Stimulated activated CD4-positive, alpha-beta T cell treated with anti-CD3 and anti-CD28 coated beads, TNF-alpha, amount 100 ng/mL, for 48 hours (primary cell): ENCODE measurements at regions not wholly inside any gene's neighbourhood (a gene's known extent, or its start where the extent isn't known, plus 50 kb on each side); places are given as distances from the start of the nearest gene placed in this dataset.
"Not testable (repeated sequence)": the region's sequence is repeated elsewhere in the genome, so short reads cannot be mapped to it uniquely, and the experiment has no call there.

Experiments
- DNase-seq, 3 donors: peaks; one replicate each; pipeline ENCODE4 v3.0.0-alpha.2; 2020; ENCODE audit warnings: low read depth in 3 of 3

- no peak for DNase-seq
These were observed 216.9 kb upstream of the SMLR1 start for GRCh38 chr6:130610303-130610702.

GRCh38 chr6:130611366-130611765, 215.8 kb upstream of the SMLR1 start:
- DNase-seq: no peak

- no peak for DNase-seq
These were observed 214.0 kb upstream of the SMLR1 start for GRCh38 chr6:130613176-130613575.

GRCh38 chr6:130615816-130616215, 211.4 kb upstream of the SMLR1 start:
- DNase-seq: no peak

GRCh38 chr6:130617658-130618057, 209.5 kb upstream of the SMLR1 start:
- DNase-seq: no peak

GRCh38 chr6:130618806-130619205, 208.4 kb upstream of the SMLR1 start:
- DNase-seq: not testable (repeated sequence)

- no peak for DNase-seq
These were observed 206.8 kb upstream of the SMLR1 start for GRCh38 chr6:130620338-130620781.

GRCh38 chr6:130622142-130622541, 205.1 kb upstream of the SMLR1 start:
- DNase-seq: no peak

GRCh38 chr6:130624046-130624445, 203.2 kb upstream of the SMLR1 start:
- DNase-seq: no peak

- DNase-seq: peak in 1 of 3 donors; percentile 9
These were observed 201.2 kb upstream of the SMLR1 start for GRCh38 chr6:130625825-130626527.

- DNase-seq: no peak
These were observed 198.3 kb upstream of the SMLR1 start for GRCh38 chr6:130628862-130629261.

GRCh38 chr6:130629640-130630039, 197.6 kb upstream of the SMLR1 start:
- DNase-seq: no peak

GRCh38 chr6:130632277-130632676, 194.9 kb upstream of the SMLR1 start:
- no peak for DNase-seq

GRCh38 chr6:130632897-130633296, 194.3 kb upstream of the SMLR1 start:
- DNase-seq: no peak

- no peak for DNase-seq
These were observed 183.8 kb upstream of the SMLR1 start for GRCh38 chr6:130643361-130643760.

GRCh38 chr6:130644175-130644574, 183.0 kb upstream of the SMLR1 start:
- no peak for DNase-seq

- not testable (repeated sequence) for DNase-seq
These were observed 182.4 kb upstream of the SMLR1 start for GRCh38 chr6:130644769-130645168.

- DNase-seq: no peak
These were observed 180.0 kb upstream of the SMLR1 start for GRCh38 chr6:130647246-130647645.

GRCh38 chr6:130655586-130655985, 171.6 kb upstream of the SMLR1 start:
- no peak for DNase-seq

GRCh38 chr6:130661077-130661476, 166.1 kb upstream of the SMLR1 start:
- DNase-seq: no peak

- no peak for DNase-seq
These were observed 160.4 kb upstream of the SMLR1 start for GRCh38 chr6:130666786-130667185.

- DNase-seq: no peak
These were observed 157.1 kb upstream of the SMLR1 start for GRCh38 chr6:130670142-130670541.

GRCh38 chr6:130671119-130671518, 156.1 kb upstream of the SMLR1 start:
- DNase-seq: no peak

GRCh38 chr6:130671577-130671976, 155.6 kb upstream of the SMLR1 start:
- no peak for DNase-seq
